Smooth muscle cell (in vitro differentiated cells): ENCODE measurements at regions not wholly inside any gene's neighbourhood (a gene's known extent, or its start where the extent isn't known, plus 50 kb on each side); places are given as distances from the start of the nearest gene placed in this dataset.

Experiments used
- DNase-seq: peaks from one replicate; lab custom pipeline; 2025; ENCODE audit not compliant: unreplicated experiment; lab: John Stamatoyannopoulos, UW
- H2AFZ ChIP-seq: fragments of 200-600 bp; sonication (generic); 2 replicates; pipeline ENCODE4 v1.6.0; 2016; ENCODE audit warnings: antibody characterized with exemption, low read depth, mild to moderate bottlenecking
- H3F3A ChIP-seq: fragments of 200-600 bp; sonication (generic); 2 replicates; pipeline ENCODE4 v1.6.0; 2017; ENCODE audit warnings: antibody characterized with exemption, low read depth
- H3K27ac ChIP-seq: fragments of 200-600 bp; sonication (generic); 2 replicates; pipeline ENCODE4 v1.5.1; 2016; ENCODE audit warnings: low read depth, mild to moderate bottlenecking
- H3K27me3 ChIP-seq: fragments of 200-600 bp; sonication (generic); 2 replicates; pipeline ENCODE4 v1.6.1; 2016; ENCODE audit warnings: low read depth, mild to moderate bottlenecking
- H3K36me3 ChIP-seq: fragments of 200-600 bp; sonication (generic); 2 replicates; pipeline ENCODE4 v1.5.1; 2016; ENCODE audit warnings: low read depth
- H3K4me1 ChIP-seq: fragments of 200-600 bp; sonication (generic); 2 replicates; pipeline ENCODE4 v1.5.1; 2016; ENCODE audit warnings: low read depth
- H3K4me2 ChIP-seq: fragments of 200-600 bp; sonication (generic); 2 replicates; pipeline ENCODE4 v1.6.0; 2016; ENCODE audit warnings: mild to moderate bottlenecking
- H3K4me3 ChIP-seq: fragments of 200-600 bp; sonication (generic); 2 replicates; pipeline ENCODE4 v1.5.1; 2016; ENCODE audit warnings: mild to moderate bottlenecking
- H3K79me2 ChIP-seq: fragments of 200-600 bp; sonication (generic); 2 replicates; pipeline ENCODE4 v1.6.0; 2016; ENCODE audit warnings: low read depth, mild to moderate bottlenecking
- H3K9ac ChIP-seq: fragments of 200-600 bp; sonication (generic); 2 replicates; pipeline ENCODE4 v1.6.0; 2016; ENCODE audit warnings: low read depth
- H3K9me3 ChIP-seq: fragments of 200-600 bp; sonication (generic); replicated peaks from 2 replicates; pipeline ENCODE4 v1.5.1; 2016; ENCODE audit warnings: low read depth
- H4K20me1 ChIP-seq: fragments of 200-600 bp; sonication (generic); 2 replicates; pipeline ENCODE4 v1.6.0; 2016; ENCODE audit warnings: low read depth
- CTCF ChIP-seq: fragments of 200-600 bp; sonication (generic); IDR thresholded peaks from 2 replicates; pipeline ENCODE4 v1.5.1; 2017; ENCODE audit warnings: borderline replicate concordance, mild to moderate bottlenecking, antibody characterized with exemption; ENCODE audit not compliant: insufficient read depth, poor library complexity, severe bottlenecking
- WGBS: methylation state at CpG from one replicate; pipeline ENCODE4 v1.1.7; 2016; ENCODE audit warnings: low lambda C conversion rate; 5-methylcytosine and 5-hydroxymethylcytosine counted together

GRCh38 chr13:60745343-60745742 lies 348.3 kb downstream of the TDRD3 start:
- Histone ChIP-seq H3K27me3 (no peaks in the 10 kb centered on the region), H3K36me3 (no peaks in the 10 kb centered on the region), H4K20me1 (no peaks in the 10 kb centered on the region), H2AFZ (no peak overlapping the region), H3K4me1 (no peaks in the 10 kb centered on the region), H3K4me3 (no peak overlapping the region), H3K9ac (no peak overlapping the region), H3F3A (no peaks in the 10 kb centered on the region), H3K79me2 (no peaks in the 10 kb centered on the region), H3K9me3 (no peaks in the 10 kb centered on the region), H3K4me2 (no peak overlapping the region), H3K27ac (no peak overlapping the region)
- TF ChIP-seq CTCF = no peak
- no peak for DNase-seq
- WGBS = 51% methylated on average over 3 of the region's 3 CpGs

- Histone ChIP-seq H3K4me2 (no peak overlapping the region), H4K20me1 (no peaks in the 10 kb centered on the region), H3F3A (no peaks in the 10 kb centered on the region), H3K79me2 (no peaks in the 10 kb centered on the region), H3K9me3 (no peaks in the 10 kb centered on the region), H3K36me3 (no peaks in the 10 kb centered on the region), H3K27ac (no peak overlapping the region), H3K9ac (no peak overlapping the region), H2AFZ (no peak overlapping the region), H3K4me1 (no peaks in the 10 kb centered on the region), H3K27me3 (no peaks in the 10 kb centered on the region), H3K4me3 (no peak overlapping the region)
- no peak for DNase-seq
- TF ChIP-seq CTCF = no peak
These were observed 336.9 kb downstream of the TDRD3 start for GRCh38 chr13:60733933-60734332.

GRCh38 chr13:60727140-60727539 lies 330.1 kb downstream of the TDRD3 start:
- Histone ChIP-seq H3K27me3 (no peaks in the 10 kb centered on the region), H3K4me2 (no peak overlapping the region), H3K9ac (no peak overlapping the region), H3K36me3 (no peaks in the 10 kb centered on the region), H4K20me1 (no peaks in the 10 kb centered on the region), H3K9me3 (no peaks in the 10 kb centered on the region), H2AFZ (no peak overlapping the region), H3K4me3 (no peak overlapping the region), H3F3A (no peaks in the 10 kb centered on the region), H3K79me2 (no peaks in the 10 kb centered on the region), H3K4me1 (no peaks in the 10 kb centered on the region), H3K27ac (no peak overlapping the region)
- WGBS = 93% methylated on average over 2 of the region's 2 CpGs
- no peak for TF ChIP-seq CTCF
- DNase-seq = no peak

- Histone ChIP-seq H3K27ac (no peak overlapping the region), H3K9ac (no peak overlapping the region), H3K4me3 (no peak overlapping the region), H3K4me1 (no peaks in the 10 kb centered on the region), H3F3A (no peaks in the 10 kb centered on the region), H3K4me2 (no peak overlapping the region), H3K79me2 (no peaks in the 10 kb centered on the region), H3K27me3 (no peaks in the 10 kb centered on the region), H3K36me3 (no peaks in the 10 kb centered on the region), H4K20me1 (no peaks in the 10 kb centered on the region), H3K9me3 (no peaks in the 10 kb centered on the region), H2AFZ (no peak overlapping the region)
- no peak for TF ChIP-seq CTCF
- WGBS = 90% methylated on average over 3 of the region's 3 CpGs
- no peak for DNase-seq
These were observed 324.0 kb downstream of the TDRD3 start for GRCh38 chr13:60721063-60721462.
